HG03159 (cell line): ENCODE measurements at regions not wholly inside any gene's neighbourhood (a gene's known extent, or its start where the extent isn't known, plus 50 kb on each side); places are given as distances from the start of the nearest gene placed in this dataset.

ENCODE experiments used
- ATAC-seq: cut with Tn5 transposase; IDR thresholded peaks from one replicate; pipeline ENCODE4 v1.9.1; 2021; ENCODE audit warnings: mild to moderate bottlenecking, moderate library complexity; ENCODE audit not compliant: unreplicated experiment

- ATAC-seq, result no peak
Observed at GRCh38 chr20:21583486-21584168, 69.8 kb upstream of the NKX2-2 start.

GRCh38 chr20:21577551-21577950, 63.7 kb upstream of the NKX2-2 start:
- ATAC-seq, result no peak

GRCh38 chr20:21575981-21576740, 62.3 kb upstream of the NKX2-2 start:
- no peak for ATAC-seq

- no peak for ATAC-seq
Observed at GRCh38 chr20:21575167-21575566, 61.3 kb upstream of the NKX2-2 start.

- no peak for ATAC-seq
Observed at GRCh38 chr20:21574443-21574842, 60.6 kb upstream of the NKX2-2 start.

- no peak for ATAC-seq
Observed at GRCh38 chr20:21573259-21573658, 59.4 kb upstream of the NKX2-2 start.

- no peak for ATAC-seq
Observed at GRCh38 chr20:21571841-21572690, 58.2 kb upstream of the NKX2-2 start.

GRCh38 chr20:21570285-21570992, 56.6 kb upstream of the NKX2-2 start:
- ATAC-seq, result no peak

- ATAC-seq, result no peak
Observed at GRCh38 chr20:21569586-21569985, 55.7 kb upstream of the NKX2-2 start.

GRCh38 chr20:21564127-21564773, 50.4 kb upstream of the NKX2-2 start:
- ATAC-seq, result no peak
